GM06990 (cell line): ENCODE measurements at regions not wholly inside any gene's neighbourhood (a gene's known extent, or its start where the extent isn't known, plus 50 kb on each side); places are given as distances from the start of the nearest gene placed in this dataset.

ENCODE experiments used
- DNase-seq: peaks from one replicate; pipeline ENCODE4 v3.0.0-alpha.2; 2011; ENCODE audit not compliant: insufficient read length; ENCODE audit errors: extremely low read depth
- H3K27me3 ChIP-seq: replicated peaks from 2 replicates; pipeline ENCODE4 v1.6.0; 2011; ENCODE audit warnings: low read length; ENCODE audit not compliant: control insufficient read depth, insufficient read depth
- H3K36me3 ChIP-seq: 2 replicates; pipeline ENCODE4 v1.5.1; 2011; ENCODE audit warnings: low read length; ENCODE audit not compliant: control insufficient read depth, insufficient read depth
- H3K4me3 ChIP-seq: replicated peaks from 2 replicates; pipeline ENCODE4 v1.5.1; 2011; ENCODE audit warnings: low read depth, mild to moderate bottlenecking, control low read depth, low read length
- CTCF ChIP-seq: IDR thresholded peaks from 2 replicates; pipeline ENCODE4 v1.5.1; 2011; ENCODE audit warnings: low read length, control low read depth, mild to moderate bottlenecking, inconsistent platforms; ENCODE audit not compliant: insufficient read depth, poor library complexity, severe bottlenecking

GRCh38 chr5:108531367-108532128 lies 149.7 kb upstream of the FBXL17 start:
- Histone ChIP-seq H3K27me3 (no peaks in the 10 kb centered on the region), H3K36me3 (no peaks in the 10 kb centered on the region), H3K4me3 (no peak overlapping the region)
- TF ChIP-seq CTCF = no peak
- DNase-seq = no peak

- no peak overlapping the region for H3K4me3 ChIP-seq
- no peak for DNase-seq
- TF ChIP-seq CTCF = no peak
- no peaks in the 10 kb centered on the region for H3K27me3 ChIP-seq
- H3K36me3 ChIP-seq = no peaks in the 10 kb centered on the region
These were observed 148.8 kb upstream of the FBXL17 start for GRCh38 chr5:108530706-108531105.

GRCh38 chr5:108529381-108529780 lies 147.5 kb upstream of the FBXL17 start:
- TF ChIP-seq CTCF = no peak
- Histone ChIP-seq H3K27me3 (no peaks in the 10 kb centered on the region), H3K4me3 (no peak overlapping the region), H3K36me3 (no peaks in the 10 kb centered on the region)
- no peak for DNase-seq

GRCh38 chr5:108528655-108529054 lies 146.8 kb upstream of the FBXL17 start:
- DNase-seq = no peak
- Histone ChIP-seq H3K4me3 (no peak overlapping the region), H3K36me3 (no peaks in the 10 kb centered on the region), H3K27me3 (no peaks in the 10 kb centered on the region)
- no peak for TF ChIP-seq CTCF

- DNase-seq = no peak
- Histone ChIP-seq H3K4me3 (no peak overlapping the region), H3K36me3 (no peaks in the 10 kb centered on the region), H3K27me3 (no peaks in the 10 kb centered on the region)
- no peak for TF ChIP-seq CTCF
These were observed 142.7 kb upstream of the FBXL17 start for GRCh38 chr5:108524564-108524963.

GRCh38 chr5:108523360-108523759 lies 141.5 kb upstream of the FBXL17 start:
- no peaks in the 10 kb centered on the region for H3K36me3 ChIP-seq
- no peak for TF ChIP-seq CTCF
- DNase-seq = no peak
- no peaks in the 10 kb centered on the region for H3K27me3 ChIP-seq
- H3K4me3 ChIP-seq = no peak overlapping the region
